Mucosa of rectum (tissue), 2 donors: ENCODE measurements at regions not wholly inside any gene's neighbourhood (a gene's known extent, or its start where the extent isn't known, plus 50 kb on each side); places are given as distances from the start of the nearest gene placed in this dataset.

Experiments
- H3K27ac ChIP-seq, 2 donors: one replicate each; pipeline ENCODE4 v1.7.0; 2013; ENCODE audit warnings: inconsistent platforms in 2 of 2, low read depth in 2 of 2, low read length in 2 of 2
- H3K27me3 ChIP-seq, 2 donors: one replicate each; pipeline ENCODE4 v1.7.0; 2013; ENCODE audit warnings: low read length in 2 of 2; ENCODE audit not compliant: control insufficient read depth in 2 of 2, insufficient read depth in 2 of 2
- H3K36me3 ChIP-seq, 2 donors: one replicate each; pipeline ENCODE4 v1.7.0; 2013; ENCODE audit warnings: low read length in 2 of 2; ENCODE audit not compliant: control insufficient read depth in 2 of 2, insufficient read depth in 2 of 2
- H3K4me1 ChIP-seq, 2 donors: one replicate each; pipeline ENCODE4 v1.7.0; 2013; ENCODE audit warnings: low read length in 2 of 2, mild to moderate bottlenecking in 1 of 2; ENCODE audit not compliant: control insufficient read depth in 2 of 2, insufficient read depth in 2 of 2
- H3K4me3 ChIP-seq, 2 donors: one replicate each; pipeline ENCODE4 v1.7.0; 2013; ENCODE audit warnings: low read length in 2 of 2
- H3K9ac ChIP-seq, 2 donors: one replicate each; pipeline ENCODE4 v1.7.0; 2013; ENCODE audit warnings: low read length in 2 of 2, low read depth in 1 of 2, mild to moderate bottlenecking in 1 of 2
- H3K9me3 ChIP-seq, 2 donors: one replicate each; pipeline ENCODE4 v1.7.0; 2013; ENCODE audit warnings: low read length in 2 of 2; ENCODE audit not compliant: control insufficient read depth in 2 of 2
- donor health status: healthy.
- donor health status: Normal muscosa, but diverticular disease.

- H3K4me1 ChIP-seq = no peaks in the 10 kb centered on the region
- no peak overlapping the region for H3K4me3 ChIP-seq
- no peak overlapping the region for H3K9ac ChIP-seq
- no peaks in the 10 kb centered on the region for H3K27me3 ChIP-seq
- H3K9me3 ChIP-seq = no peaks in the 10 kb centered on the region
- H3K27ac ChIP-seq = no peak overlapping the region
- H3K36me3 ChIP-seq = no peaks in the 10 kb centered on the region
These were observed 469.7 kb downstream of the PRELID2 start for GRCh38 chr5:145365464-145365863.

- Histone ChIP-seq H3K27ac (no peak overlapping the region), H3K9me3 (no peaks in the 10 kb centered on the region), H3K9ac (no peak overlapping the region), H3K27me3 (no peaks in the 10 kb centered on the region), H3K36me3 (no peaks in the 10 kb centered on the region), H3K4me1 (no peaks in the 10 kb centered on the region), H3K4me3 (no peak overlapping the region)
These were observed 472.9 kb downstream of the PRELID2 start for GRCh38 chr5:145362266-145362665.

GRCh38 chr5:145360936-145361335 is 474.2 kb downstream of the PRELID2 start:
- H3K9ac ChIP-seq = no peak overlapping the region
- H3K4me3 ChIP-seq = no peak overlapping the region
- H3K4me1 ChIP-seq = no peaks in the 10 kb centered on the region
- H3K36me3 ChIP-seq = no peaks in the 10 kb centered on the region
- no peaks in the 10 kb centered on the region for H3K27me3 ChIP-seq
- H3K9me3 ChIP-seq = no peaks in the 10 kb centered on the region
- H3K27ac ChIP-seq = no peak overlapping the region

- H3K27me3 ChIP-seq = no peaks in the 10 kb centered on the region
- no peak overlapping the region for H3K4me3 ChIP-seq
- no peaks in the 10 kb centered on the region for H3K36me3 ChIP-seq
- H3K4me1 ChIP-seq = no peaks in the 10 kb centered on the region
- H3K27ac ChIP-seq = no peak overlapping the region
- no peaks in the 10 kb centered on the region for H3K9me3 ChIP-seq
- H3K9ac ChIP-seq = no peak overlapping the region
These were observed 484.6 kb downstream of the PRELID2 start for GRCh38 chr5:145350513-145350912.

GRCh38 chr5:145347026-145347616 is 488.0 kb downstream of the PRELID2 start:
- Histone ChIP-seq H3K27ac (no peak overlapping the region), H3K9me3 (no peaks in the 10 kb centered on the region), H3K9ac (no peak overlapping the region), H3K4me3 (no peak overlapping the region), H3K4me1 (no peaks in the 10 kb centered on the region), H3K36me3 (no peaks in the 10 kb centered on the region), H3K27me3 (no peaks in the 10 kb centered on the region)

GRCh38 chr5:145345511-145346287 is 489.4 kb downstream of the PRELID2 start:
- H3K27me3 ChIP-seq = no peaks in the 10 kb centered on the region
- H3K9ac ChIP-seq = no peak overlapping the region
- no peaks in the 10 kb centered on the region for H3K4me1 ChIP-seq
- no peak overlapping the region for H3K4me3 ChIP-seq
- H3K27ac ChIP-seq = no peak overlapping the region
- H3K9me3 ChIP-seq = no peaks in the 10 kb centered on the region
- no peaks in the 10 kb centered on the region for H3K36me3 ChIP-seq

- Histone ChIP-seq H3K9ac (no peak overlapping the region), H3K4me3 (no peak overlapping the region), H3K36me3 (no peaks in the 10 kb centered on the region), H3K4me1 (no peaks in the 10 kb centered on the region), H3K27me3 (no peaks in the 10 kb centered on the region), H3K27ac (no peak overlapping the region), H3K9me3 (no peaks in the 10 kb centered on the region)
These were observed 493.3 kb downstream of the PRELID2 start for GRCh38 chr5:145341842-145342241.

- Histone ChIP-seq H3K27me3 (no peaks in the 10 kb centered on the region), H3K4me3 (no peak overlapping the region), H3K36me3 (no peaks in the 10 kb centered on the region), H3K9me3 (no peaks in the 10 kb centered on the region), H3K9ac (no peak overlapping the region), H3K27ac (no peak overlapping the region), H3K4me1 (no peaks in the 10 kb centered on the region)
These were observed 495.0 kb downstream of the PRELID2 start for GRCh38 chr5:145340099-145340498.

GRCh38 chr5:145324767-145325479 is 510.2 kb downstream of the PRELID2 start:
- Histone ChIP-seq H3K4me3 (no peak overlapping the region), H3K4me1 (no peaks in the 10 kb centered on the region), H3K36me3 (no peaks in the 10 kb centered on the region), H3K9me3 (no peaks in the 10 kb centered on the region), H3K27ac (no peak overlapping the region), H3K27me3 (no peaks in the 10 kb centered on the region), H3K9ac (no peak overlapping the region)

GRCh38 chr5:145324101-145324500 is 511.0 kb downstream of the PRELID2 start:
- Histone ChIP-seq H3K27me3 (no peaks in the 10 kb centered on the region), H3K4me1 (no peaks in the 10 kb centered on the region), H3K9ac (no peak overlapping the region), H3K9me3 (no peaks in the 10 kb centered on the region), H3K4me3 (no peak overlapping the region), H3K36me3 (no peaks in the 10 kb centered on the region), H3K27ac (no peak overlapping the region)
